Uterus (tissue), 2 donors: ENCODE measurements at regions not wholly inside any gene's neighbourhood (a gene's known extent, or its start where the extent isn't known, plus 50 kb on each side); places are given as distances from the start of the nearest gene placed in this dataset.

ENCODE experiments used
- CTCF ChIP-seq, 4 experiments: fragments of 200-600 bp in 2 of 4; fragments of 450-650 bp in 2 of 4; sonication (generic) in 2 of 4; IDR thresholded peaks; one replicate each; pipeline ENCODE4 v1.5.1; 2016 to 2019; ENCODE audit warnings: antibody characterized with exemption in 4 of 4, mild to moderate bottlenecking in 2 of 4, moderate library complexity in 1 of 4
- POLR2A ChIP-seq, 2 donors: fragments of 450-650 bp; IDR thresholded peaks; one replicate each; pipeline ENCODE4 v1.6.1; 2016; ENCODE audit warnings: antibody characterized with exemption in 2 of 2, mild to moderate bottlenecking in 1 of 2, moderate library complexity in 1 of 2

GRCh38 chr12:115872212-115872611 lies 405.3 kb downstream of the MED13L start:
- TF ChIP-seq CTCF (IDR thresholded peaks at IDR 0.05) (no peak), POLR2A (IDR thresholded peaks at IDR 0.05) (no peak)
